HUES6 (cell line): ENCODE measurements at regions not wholly inside any gene's neighbourhood (a gene's known extent, or its start where the extent isn't known, plus 50 kb on each side); places are given as distances from the start of the nearest gene placed in this dataset.

Experiments used
- H3K27ac ChIP-seq: 2 replicates; pipeline ENCODE4 v1.7.0; 2013; ENCODE audit warnings: low read depth, mild to moderate bottlenecking, low read length, inconsistent platforms
- H3K27me3 ChIP-seq: 2 replicates; pipeline ENCODE4 v1.6.1; 2013; ENCODE audit warnings: low read length; ENCODE audit not compliant: control insufficient read depth, insufficient read depth
- H3K36me3 ChIP-seq: 2 replicates; pipeline ENCODE4 v1.6.1; 2013; ENCODE audit warnings: low read length; ENCODE audit not compliant: control insufficient read depth, insufficient read depth
- H3K4me1 ChIP-seq: 2 replicates; pipeline ENCODE4 v1.6.1; 2013; ENCODE audit warnings: low read length; ENCODE audit not compliant: control insufficient read depth, insufficient read depth
- H3K4me3 ChIP-seq: 2 replicates; pipeline ENCODE4 v1.5.1; 2013; ENCODE audit warnings: low read depth, low read length
- H3K9ac ChIP-seq: one replicate; pipeline ENCODE4 v1.6.1; 2013; ENCODE audit warnings: mild to moderate bottlenecking, low read length
- H3K9me3 ChIP-seq: 2 replicates; pipeline ENCODE4 v1.6.1; 2013; ENCODE audit warnings: low read depth, low read length; ENCODE audit not compliant: control insufficient read depth, insufficient read depth

- Histone ChIP-seq H3K9me3 (no peaks in the 10 kb centered on the region), H3K9ac (no peak overlapping the region), H3K27me3 (no peaks in the 10 kb centered on the region)
Observed at GRCh38 chr7:27412164-27412563, 169.6 kb downstream of the EVX1 start.

DNA sequence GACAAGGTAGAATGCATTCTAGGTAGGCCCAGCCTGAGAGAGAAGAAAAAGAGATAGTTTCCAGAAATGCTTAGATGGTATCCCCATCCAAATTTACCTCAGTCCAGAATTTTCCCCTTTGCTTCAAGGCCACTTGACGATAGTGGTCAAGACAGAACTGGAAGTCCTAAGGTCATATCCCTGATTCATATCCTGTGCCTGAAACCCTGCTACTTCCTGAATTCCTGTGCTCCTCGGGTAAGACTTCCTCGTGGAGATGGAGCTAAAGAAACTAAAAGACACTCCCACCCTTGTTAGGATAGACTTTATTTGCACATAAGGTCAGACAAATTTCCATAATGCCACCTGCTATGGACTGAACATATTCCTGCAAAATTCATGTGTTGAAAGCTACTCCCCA lies 175.9 kb downstream of the EVX1 start:
- Histone ChIP-seq H3K4me3 (no peak overlapping the region), H3K4me1 (no peaks in the 10 kb centered on the region), H3K27me3 (no peaks in the 10 kb centered on the region), H3K9me3 (no peaks in the 10 kb centered on the region), H3K36me3 (no peaks in the 10 kb centered on the region), H3K27ac (no peak overlapping the region), H3K9ac (no peak overlapping the region)

More at GRCh38 chr7:27412164-27412563, 169.6 kb downstream of the EVX1 start:
- Histone ChIP-seq H3K4me1 (peaks cover 15% of the 10 kb centered on the region), H3K36me3 (no peaks in the 10 kb centered on the region), H3K27ac (no peak overlapping the region), H3K4me3 (no peak overlapping the region)

- no peaks in the 10 kb centered on the region for H3K36me3 ChIP-seq
- no peaks in the 10 kb centered on the region for H3K4me1 ChIP-seq
- no peaks in the 10 kb centered on the region for H3K27me3 ChIP-seq
- no peak overlapping the region for H3K4me3 ChIP-seq
- no peak overlapping the region for H3K9ac ChIP-seq
- H3K9me3 ChIP-seq, result no peaks in the 10 kb centered on the region
- no peak overlapping the region for H3K27ac ChIP-seq
Observed at GRCh38 chr7:27419581-27420177, 177.1 kb downstream of the EVX1 start.

DNA sequence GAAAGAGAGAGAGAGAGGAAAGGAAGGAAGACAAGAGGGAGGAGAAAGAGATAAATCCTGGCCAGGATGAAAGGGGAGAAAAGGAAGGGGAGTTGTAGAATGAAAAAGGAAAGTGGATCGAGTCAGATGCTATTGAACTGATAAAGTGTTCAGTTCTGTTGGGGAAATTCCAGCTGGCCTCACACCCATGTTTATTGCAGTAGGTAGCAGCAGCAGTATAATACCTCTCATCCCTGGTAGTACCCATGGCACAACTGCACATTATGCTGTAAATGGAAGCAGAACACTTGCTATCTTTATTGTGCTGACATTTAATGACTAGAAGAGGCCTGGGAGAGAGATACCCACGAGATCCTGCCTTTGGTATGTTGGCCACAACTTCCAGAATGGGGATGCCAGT lies 178.1 kb downstream of the EVX1 start:
- Histone ChIP-seq H3K36me3 (no peaks in the 10 kb centered on the region), H3K9me3 (no peaks in the 10 kb centered on the region), H3K9ac (no peak overlapping the region)

DNA sequence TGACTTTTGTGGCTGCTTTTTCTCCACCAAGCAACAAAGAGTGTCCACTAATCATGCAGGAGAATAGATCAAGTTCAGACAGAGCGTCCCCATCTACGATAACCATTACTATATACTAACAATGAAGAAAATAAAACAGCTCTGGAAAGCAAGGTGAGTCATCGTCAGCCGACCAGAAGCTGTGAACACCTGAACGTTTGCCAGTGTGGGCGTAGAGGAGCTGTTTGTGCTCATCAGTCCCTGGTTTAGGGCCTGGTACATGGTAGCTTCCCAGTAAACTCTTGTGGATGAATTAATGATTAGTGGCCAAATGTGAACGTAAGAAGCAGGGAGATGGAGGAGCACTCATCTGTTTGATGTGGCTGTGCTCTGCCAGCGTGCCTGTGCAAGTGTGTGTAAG lies 180.7 kb downstream of the EVX1 start:
- H3K27ac ChIP-seq, result no peak overlapping the region
- H3K36me3 ChIP-seq, result no peaks in the 10 kb centered on the region
- no peak overlapping the region for H3K9ac ChIP-seq
- no peaks in the 10 kb centered on the region for H3K4me1 ChIP-seq
- peaks cover 3% of the 10 kb centered on the region; the same call in 1 of the 2 replicates for H3K9me3 ChIP-seq
- H3K4me3 ChIP-seq, result no peak overlapping the region
- H3K27me3 ChIP-seq, result no peaks in the 10 kb centered on the region

More for the DNA sequence above, 178.1 kb downstream of the EVX1 start:
- Histone ChIP-seq H3K4me3 (no peak overlapping the region), H3K27me3 (no peaks in the 10 kb centered on the region), H3K27ac (no peak overlapping the region), H3K4me1 (no peaks in the 10 kb centered on the region)

DNA sequence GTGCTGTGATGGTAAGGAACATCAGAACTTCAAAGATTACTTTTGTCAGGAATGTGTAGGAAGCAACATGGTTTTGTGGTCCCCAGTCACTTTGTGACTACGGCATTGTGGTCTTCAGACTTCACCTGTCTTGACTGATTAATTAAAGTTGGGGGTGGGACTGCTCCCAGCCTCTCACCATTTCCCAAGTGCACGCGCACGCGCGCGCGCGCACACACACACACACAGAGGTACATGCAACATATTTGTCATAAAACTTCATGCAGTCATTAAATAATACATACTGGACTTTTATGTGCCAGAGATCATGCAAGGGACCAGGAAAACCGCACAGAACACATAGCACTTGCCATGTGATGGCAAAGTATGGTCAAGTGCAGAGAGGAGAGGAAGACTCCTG lies 181.2 kb downstream of the EVX1 start:
- Histone ChIP-seq H3K27ac (no peak overlapping the region), H3K36me3 (no peaks in the 10 kb centered on the region), H3K27me3 (no peaks in the 10 kb centered on the region), H3K4me3 (no peak overlapping the region), H3K9ac (no peak overlapping the region), H3K4me1 (no peaks in the 10 kb centered on the region), H3K9me3 (peaks cover 3% of the 10 kb centered on the region; the same call in 1 of the 2 replicates)

DNA sequence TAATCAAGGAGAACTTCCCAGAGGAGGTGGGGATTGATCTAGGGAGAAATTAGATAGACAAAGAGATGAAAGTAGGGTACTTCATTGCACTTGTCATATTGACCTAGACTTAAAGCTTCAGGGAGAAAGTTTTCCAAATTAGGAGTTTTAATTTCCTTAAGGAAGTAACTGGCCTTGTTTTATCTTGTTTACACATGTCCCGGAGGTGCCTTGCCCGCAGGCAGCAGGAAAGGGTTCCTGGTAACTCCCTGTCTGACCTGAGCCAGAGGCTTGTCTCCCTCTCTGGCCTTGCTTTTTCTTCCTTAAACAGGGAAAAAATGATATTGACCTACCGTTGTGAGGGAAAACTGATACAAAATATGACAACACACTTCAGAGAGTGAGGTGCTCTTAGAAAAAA lies 181.6 kb downstream of the EVX1 start:
- H3K4me1 ChIP-seq, result no peaks in the 10 kb centered on the region
- H3K4me3 ChIP-seq, result no peak overlapping the region
- H3K27me3 ChIP-seq, result no peaks in the 10 kb centered on the region
- no peak overlapping the region for H3K27ac ChIP-seq
- no peaks in the 10 kb centered on the region for H3K36me3 ChIP-seq
- no peak overlapping the region for H3K9ac ChIP-seq
- H3K9me3 ChIP-seq, result peaks cover 3% of the 10 kb centered on the region; the same call in 1 of the 2 replicates

DNA sequence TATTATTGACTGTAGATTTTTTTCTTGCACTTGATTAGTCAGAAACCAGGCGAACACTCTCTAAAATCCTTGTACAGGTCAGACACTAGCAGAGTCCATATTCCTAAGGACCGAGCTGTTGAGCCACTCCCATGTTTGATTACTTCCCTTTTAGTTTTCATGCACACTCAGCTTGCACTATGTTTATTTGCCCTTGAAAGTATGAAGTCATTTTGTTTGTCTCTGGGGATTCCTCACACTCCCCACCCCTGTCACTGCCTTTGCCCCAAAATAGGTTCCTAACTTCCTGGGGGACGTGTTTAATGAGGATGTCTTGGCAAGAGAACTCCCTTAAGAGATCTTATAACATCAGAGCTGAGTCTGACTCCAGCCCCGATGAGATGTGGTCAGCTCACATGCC lies 182.1 kb downstream of the EVX1 start:
- H3K4me3 ChIP-seq, result no peak overlapping the region
- H3K4me1 ChIP-seq, result peaks cover 4% of the 10 kb centered on the region
- no peaks in the 10 kb centered on the region for H3K27me3 ChIP-seq
- H3K9ac ChIP-seq, result no peak overlapping the region
- H3K36me3 ChIP-seq, result no peaks in the 10 kb centered on the region
- peaks cover 3% of the 10 kb centered on the region; the same call in 1 of the 2 replicates for H3K9me3 ChIP-seq
- H3K27ac ChIP-seq, result no peak overlapping the region

DNA sequence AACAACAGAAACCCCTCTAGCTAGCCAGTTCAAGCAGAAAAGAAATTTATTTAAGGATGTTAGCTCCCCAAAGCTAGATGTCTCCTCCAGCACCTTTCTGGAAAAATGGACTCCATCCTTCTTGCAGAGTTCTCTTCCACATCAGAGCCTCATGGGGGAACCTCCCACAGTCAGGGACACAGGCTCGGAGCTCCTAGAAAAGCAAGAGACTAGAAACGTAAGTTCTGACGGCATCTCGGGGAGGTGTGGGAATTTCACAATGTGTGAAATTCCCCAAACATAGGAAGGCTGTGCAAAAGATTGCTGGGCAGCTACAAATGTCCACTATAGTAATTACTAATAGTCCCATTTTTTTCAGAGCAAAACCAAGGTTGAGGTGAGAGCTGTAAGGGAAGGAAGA lies 184.8 kb downstream of the EVX1 start:
- Histone ChIP-seq H3K36me3 (no peaks in the 10 kb centered on the region), H3K4me3 (no peak overlapping the region), H3K27me3 (no peaks in the 10 kb centered on the region), H3K27ac (no peak overlapping the region), H3K9ac (no peak overlapping the region), H3K4me1 (peaks cover 7% of the 10 kb centered on the region), H3K9me3 (peaks cover 3% of the 10 kb centered on the region; the same call in 1 of the 2 replicates)

GRCh38 chr7:27430105-27430504 lies 187.5 kb downstream of the EVX1 start:
- Histone ChIP-seq H3K9me3 (peaks cover 3% of the 10 kb centered on the region; the same call in 1 of the 2 replicates), H3K4me3 (no peak overlapping the region), H3K27ac (no peak overlapping the region), H3K4me1 (peaks cover 25% of the 10 kb centered on the region), H3K36me3 (no peaks in the 10 kb centered on the region), H3K9ac (no peak overlapping the region), H3K27me3 (no peaks in the 10 kb centered on the region)

- no peak overlapping the region for H3K4me3 ChIP-seq
- no peaks in the 10 kb centered on the region for H3K27me3 ChIP-seq
- H3K9me3 ChIP-seq, result no peaks in the 10 kb centered on the region
- no peak overlapping the region for H3K27ac ChIP-seq
- H3K4me1 ChIP-seq, result peaks cover 28% of the 10 kb centered on the region
- no peak overlapping the region for H3K9ac ChIP-seq
- no peaks in the 10 kb centered on the region for H3K36me3 ChIP-seq
Observed at GRCh38 chr7:27431465-27431864, 188.9 kb downstream of the EVX1 start.
